HG03457 (cell line): ENCODE measurements at regions not wholly inside any gene's neighbourhood (a gene's known extent, or its start where the extent isn't known, plus 50 kb on each side); places are given as distances from the start of the nearest gene placed in this dataset.
"Not testable (repeated sequence)": the region's sequence is repeated elsewhere in the genome, so short reads cannot be mapped to it uniquely, and the experiment has no call there.

Experiments
- ATAC-seq: cut with Tn5 transposase; IDR thresholded peaks from one replicate; pipeline ENCODE4 v1.9.1; 2021; ENCODE audit warnings: moderate number of reproducible peaks; ENCODE audit not compliant: unreplicated experiment

DNA sequence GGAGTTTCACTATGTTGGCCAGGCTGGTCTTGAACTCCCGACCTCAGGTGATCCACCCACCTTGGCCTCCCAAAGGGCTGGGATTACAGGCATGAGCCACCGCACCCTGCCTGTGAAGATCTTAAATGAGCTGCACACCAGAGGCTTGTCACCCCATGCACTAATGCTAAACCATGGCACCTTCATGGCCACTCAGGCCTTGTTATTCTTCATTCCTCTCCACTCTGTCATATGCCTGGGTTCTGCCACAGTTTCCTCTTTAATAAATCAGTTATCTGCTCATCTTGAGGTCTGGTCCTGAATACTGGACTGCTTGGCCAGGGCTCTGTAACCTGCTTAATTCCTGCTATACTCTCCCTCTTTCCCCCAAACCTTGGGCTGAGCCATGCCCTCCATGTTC, 104.3 kb upstream of the FOXN2 start:
- no peak for ATAC-seq

DNA sequence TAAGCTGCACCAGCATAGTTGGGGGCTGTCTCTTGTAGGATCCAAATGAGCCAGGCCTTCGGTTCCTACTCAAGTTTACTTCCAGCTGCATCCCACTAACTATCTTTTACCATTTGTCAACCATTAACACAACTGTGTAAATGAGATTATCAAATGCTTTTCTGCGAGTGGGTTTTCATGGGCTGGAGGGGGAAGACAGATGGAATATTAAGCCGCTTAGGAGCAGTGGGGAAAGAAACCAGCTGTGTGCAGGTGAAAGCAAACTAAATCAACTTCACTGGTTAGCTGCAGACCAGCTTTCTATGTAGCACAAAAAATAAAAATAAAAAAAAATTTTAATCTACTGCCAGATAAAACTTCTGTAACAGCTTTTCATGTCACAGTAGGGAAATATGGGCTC, 100.8 kb upstream of the FOXN2 start:
- no peak for ATAC-seq

DNA sequence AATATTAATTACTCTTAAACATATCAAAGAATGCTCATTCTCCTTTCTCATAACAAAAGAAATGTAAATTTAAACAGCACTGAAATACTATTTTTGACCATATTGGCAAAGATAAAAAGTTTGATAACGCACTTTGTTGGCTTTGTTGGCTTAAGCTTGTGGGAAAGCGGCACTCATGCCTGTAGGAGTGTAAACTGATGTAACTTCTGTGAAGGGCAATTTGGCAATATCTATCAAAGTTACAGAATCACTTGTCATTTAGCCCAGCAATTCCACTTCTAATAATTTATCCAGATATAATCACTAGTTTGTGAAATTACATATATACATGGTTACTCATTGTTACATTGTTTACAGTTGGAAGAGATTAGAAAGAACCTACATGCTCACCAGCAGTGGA, 96.3 kb upstream of the FOXN2 start:
- ATAC-seq = no peak

DNA sequence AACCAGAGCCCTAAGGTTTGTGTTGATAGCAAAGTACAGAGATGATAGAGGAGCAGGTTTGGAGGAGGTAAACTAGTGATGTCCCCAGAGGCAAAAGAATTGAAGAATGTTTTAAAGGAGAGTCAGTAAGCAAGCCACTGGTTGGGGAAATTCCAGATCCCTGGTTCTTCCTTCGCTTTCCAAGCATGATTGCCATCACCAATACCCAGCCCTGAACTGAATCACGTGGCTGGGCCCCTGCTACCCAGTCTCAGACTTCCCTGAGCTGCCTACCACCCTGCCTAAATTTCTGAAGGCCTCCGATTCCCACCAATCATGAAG, 95.3 kb upstream of the FOXN2 start:
- no peak for ATAC-seq

DNA sequence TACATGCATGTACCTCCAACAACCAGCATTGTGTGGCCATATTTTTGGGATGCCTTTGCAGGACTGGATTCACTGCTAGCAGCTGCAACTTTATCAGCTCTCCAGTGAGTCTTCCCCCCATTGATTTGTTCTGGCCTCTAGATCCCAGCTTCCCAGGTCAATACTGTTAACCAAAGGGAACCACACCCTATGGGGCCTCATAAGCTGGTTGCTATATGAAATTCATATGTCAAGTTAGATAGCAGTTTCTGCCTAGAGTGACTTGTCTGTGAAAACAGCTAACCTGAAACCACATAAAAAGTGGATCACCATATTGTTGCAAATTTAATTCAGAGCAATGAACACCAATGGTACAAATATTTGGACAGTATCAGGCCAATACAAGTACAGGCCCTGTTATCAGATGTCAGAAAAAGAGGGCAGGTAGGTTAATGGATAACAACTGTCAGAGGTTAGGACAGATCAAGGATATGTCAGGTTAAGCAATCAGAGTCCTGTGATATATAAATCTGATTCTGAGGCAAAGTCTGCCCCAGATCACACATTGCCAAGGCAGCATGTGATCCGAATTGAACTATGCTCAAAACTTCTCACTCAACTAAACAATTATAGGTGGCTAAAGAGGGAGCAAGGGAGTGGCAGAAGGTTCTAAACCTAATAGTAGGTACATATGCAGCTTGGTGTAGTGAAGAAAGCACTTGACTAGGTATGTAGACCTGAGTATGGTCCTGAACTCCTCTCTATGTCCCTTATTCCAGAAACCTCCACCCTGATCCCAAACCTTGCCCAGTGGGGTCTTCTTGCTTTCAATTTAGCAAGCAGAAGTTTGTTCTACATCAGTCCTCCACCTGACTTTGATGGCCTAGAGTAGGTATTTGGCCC, 94.7 kb upstream of the FOXN2 start:
- no peak for ATAC-seq

DNA sequence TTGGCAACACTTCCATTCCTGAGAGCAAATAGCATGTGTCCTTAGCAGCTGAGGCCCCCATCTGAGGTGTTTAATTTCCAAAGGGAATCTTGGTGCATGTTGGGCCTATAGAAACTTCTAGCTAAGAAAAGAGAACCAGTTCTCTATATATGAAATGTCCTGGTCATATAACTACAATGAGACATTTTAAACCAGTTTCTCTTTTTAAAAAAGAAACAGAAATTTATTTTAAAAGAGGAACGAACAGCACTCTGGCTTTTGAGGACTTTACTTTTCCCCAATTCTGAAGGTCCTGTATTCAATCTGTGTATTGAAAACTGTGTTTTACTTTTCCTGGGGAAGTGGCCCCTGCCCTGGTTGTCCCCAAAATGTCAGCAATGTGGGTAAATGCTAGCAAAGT, 94.0 kb upstream of the FOXN2 start:
- ATAC-seq = no peak

DNA sequence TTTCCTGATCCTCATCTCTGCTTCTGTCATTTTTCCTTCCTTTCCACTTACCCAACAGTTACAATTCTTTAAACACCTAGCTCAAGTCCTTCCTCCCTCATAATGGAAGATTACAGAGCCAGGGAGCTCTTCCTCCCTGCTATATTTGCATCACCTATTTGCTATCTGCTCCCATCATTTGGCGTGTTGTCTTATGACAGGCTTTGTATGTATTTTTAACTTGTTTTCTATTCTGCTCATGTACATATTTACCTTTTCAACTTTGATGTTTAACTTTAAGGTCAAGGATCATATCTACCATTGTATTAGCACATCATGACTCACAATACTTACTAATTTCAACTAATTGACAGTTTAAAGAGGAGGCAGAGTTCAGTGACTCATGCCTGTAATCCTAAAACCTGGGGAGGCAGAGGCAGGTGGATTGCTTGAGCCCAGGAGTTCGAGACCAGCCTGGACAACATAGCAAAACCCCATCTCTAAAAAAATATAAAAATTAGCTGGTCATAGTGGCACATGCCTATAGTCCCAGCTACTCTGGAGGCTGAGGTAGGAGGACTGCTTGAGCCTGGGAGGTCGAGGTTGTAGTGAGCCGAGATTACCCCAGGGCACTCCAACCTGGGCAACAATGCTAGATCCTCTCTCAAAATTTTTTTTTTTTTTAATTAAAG, 92.5 kb upstream of the FOXN2 start:
- no peak for ATAC-seq

DNA sequence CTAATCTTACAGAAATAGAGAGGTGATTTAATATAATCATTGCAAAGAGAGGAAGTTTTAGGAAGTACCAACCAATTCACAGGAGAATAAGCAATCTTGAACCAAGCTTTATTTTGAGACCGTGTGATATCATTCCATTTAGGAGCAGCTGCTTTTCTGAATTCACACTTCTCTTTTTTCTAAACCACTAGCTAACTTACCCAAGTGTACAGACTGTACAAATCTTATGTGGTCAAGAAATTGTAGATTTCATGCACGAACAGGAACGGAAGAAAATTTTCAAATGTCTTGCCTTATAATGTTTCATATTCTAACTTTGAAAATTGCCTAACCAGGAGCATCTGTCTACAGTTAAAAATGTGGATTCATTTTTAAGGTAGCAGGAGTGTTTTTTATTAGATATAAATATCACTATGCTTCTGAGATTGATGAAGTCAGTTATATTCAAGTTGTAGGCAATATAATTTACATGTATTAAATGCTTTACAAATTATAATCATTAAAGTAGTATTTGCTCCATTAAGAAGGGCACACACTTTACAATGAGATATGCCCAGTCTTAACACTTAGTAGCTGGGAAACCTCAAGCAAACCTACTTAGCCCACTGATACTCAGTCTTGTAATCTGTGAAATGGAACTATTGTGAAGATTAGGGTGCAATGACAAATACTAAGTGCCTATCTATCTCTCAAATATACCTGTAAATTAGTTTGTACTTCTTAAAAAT, 86.7 kb upstream of the FOXN2 start:
- ATAC-seq = peak; percentile 82

DNA sequence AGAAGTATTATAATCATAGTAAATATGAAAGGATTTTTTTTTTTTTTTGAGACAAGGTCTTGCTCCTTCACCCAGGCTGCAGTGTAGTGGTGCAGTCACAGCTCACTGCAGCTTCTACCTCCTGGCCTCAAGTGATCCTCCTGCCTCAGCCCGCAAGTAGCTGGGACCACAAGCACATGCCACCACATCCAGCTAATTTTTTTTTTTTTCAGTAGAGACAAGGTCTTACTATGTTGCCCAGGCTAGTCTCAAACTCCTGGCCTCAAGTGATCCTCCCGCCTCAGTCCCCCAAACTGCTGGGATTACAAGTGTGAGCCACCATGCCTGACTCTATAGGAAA, 86.2 kb upstream of the FOXN2 start:
- no peak for ATAC-seq

DNA sequence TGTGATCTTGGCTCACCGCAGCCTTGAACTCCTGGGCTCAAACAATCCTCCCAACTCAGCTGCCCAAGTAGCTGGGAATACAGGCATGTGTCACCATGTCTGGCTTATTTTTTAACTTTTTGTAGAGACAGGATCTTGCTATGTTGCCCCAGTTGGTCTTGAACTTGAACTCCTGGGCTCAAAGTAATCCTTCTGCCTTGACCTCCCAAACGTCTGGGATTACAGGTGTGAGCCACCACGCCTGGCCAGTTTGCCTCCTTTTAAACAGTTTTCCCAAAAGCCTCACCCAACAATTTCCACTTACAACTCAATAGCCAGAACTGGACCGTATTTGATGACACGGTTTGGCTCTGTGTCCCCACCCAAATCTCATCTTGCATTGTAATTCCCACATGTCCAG, 85.4 kb upstream of the FOXN2 start:
- ATAC-seq = no peak

DNA sequence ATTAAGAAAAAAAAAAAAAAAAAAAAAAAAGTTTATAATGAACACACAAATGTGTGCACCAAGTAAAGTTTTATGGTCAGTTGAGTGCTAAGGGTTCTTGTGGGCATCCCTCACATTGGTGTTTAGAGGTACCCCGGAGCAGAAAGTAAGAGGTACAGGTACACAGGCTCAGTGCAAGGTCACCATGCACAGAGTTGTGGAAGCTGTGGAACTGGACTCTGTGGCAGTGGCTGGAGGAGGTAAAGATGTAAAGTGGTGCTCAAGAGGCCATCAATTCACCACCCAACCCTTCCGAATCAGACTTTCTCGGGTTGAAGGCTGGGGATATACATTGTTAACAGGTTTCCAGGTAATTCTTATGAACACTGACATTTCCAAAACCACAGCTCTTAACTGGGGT, 83.6 kb upstream of the FOXN2 start:
- no peak for ATAC-seq

DNA sequence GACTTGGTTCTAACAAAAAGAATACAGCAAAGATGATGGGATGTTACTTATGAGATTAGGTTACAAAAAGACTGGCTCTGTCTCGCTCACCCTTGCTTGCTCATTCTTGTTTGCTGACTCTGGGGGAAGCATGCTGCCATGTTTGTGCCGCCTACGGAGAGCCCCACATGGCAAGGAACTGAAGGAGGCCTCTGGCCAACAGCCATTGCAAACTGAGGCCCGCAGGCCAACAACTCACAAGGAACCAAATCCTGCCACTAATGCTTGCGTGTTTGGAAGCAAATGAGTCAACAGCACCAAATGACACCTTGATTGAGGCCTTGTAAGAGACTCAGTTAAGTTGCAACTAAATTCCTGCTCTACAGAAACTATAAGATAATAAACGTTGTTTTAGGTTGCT, 82.1 kb upstream of the FOXN2 start:
- ATAC-seq = no peak

DNA sequence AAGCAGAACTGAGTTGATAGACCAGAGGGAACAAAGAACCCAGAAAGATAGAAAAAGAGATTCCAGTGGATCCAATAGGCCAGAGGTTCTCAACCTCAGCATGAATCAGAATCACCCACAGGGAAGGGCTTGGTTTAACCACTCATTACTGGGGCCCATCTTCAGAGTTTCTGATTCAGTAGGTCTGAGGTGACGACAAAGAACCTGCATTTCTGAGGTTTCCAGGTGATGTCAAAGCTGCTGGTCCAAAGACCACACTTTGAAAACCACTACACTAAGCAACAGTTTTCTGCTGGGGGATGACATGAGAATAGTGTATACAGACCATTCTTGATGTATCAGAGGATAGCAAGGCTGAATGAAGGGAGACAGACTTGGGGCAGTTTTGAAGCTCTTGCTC, 81.5 kb upstream of the FOXN2 start:
- no peak for ATAC-seq

DNA sequence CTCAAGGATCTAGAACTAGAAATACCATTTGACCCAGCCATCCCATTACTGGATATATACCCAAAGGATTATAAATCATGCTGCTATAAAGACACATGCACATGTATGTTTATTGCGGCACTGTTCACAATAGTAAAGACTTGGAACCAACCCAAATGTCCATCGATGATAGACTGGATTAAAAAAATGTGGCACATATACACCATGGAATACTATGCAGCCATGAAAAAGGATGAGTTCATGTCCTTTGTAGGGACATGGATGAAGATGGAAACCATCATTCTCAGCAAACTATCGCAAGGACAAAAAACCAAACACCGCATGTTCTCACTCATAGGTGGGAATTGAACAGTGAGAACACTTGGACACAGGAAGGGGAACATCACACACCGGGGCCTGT, 80.7 kb upstream of the FOXN2 start:
- ATAC-seq = not testable (repeated sequence)

DNA sequence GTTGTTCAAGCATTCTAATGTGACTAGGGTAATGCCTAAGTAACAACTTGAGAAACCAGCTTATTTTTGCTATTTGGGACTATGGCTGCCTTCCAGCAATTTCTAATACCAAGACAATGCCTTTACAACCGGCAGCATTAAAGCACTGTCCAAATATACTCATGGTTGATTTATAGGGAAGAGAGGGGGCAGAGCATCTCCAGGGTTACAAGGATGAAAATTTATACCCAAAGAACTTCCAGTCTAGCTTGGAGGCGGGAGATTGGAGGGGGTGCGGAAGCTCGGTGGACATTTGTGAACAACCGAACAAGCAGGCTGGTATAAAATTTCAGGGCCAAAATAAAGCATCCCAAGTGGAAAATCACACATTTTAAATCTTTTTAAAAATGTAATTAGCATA, 79.4 kb upstream of the FOXN2 start:
- no peak for ATAC-seq

DNA sequence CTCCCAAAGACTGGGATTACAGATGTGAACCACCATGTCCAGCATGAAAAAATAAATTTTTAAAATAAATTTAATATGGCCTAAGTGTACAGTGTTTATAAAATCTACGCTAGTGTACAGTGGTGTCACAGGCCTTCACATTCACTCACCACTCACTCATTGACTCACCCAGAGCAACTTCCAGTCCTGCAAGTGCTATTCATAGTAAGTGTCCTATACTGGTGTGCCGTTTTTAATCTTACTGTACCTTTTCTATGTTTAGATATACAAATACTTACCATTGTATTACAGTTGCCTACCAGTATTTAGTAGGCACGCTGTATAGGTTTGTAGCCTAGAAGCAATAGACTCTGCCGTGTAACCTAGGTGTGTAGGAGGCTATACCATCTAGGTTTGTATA, 76.1 kb upstream of the FOXN2 start:
- ATAC-seq = no peak

DNA sequence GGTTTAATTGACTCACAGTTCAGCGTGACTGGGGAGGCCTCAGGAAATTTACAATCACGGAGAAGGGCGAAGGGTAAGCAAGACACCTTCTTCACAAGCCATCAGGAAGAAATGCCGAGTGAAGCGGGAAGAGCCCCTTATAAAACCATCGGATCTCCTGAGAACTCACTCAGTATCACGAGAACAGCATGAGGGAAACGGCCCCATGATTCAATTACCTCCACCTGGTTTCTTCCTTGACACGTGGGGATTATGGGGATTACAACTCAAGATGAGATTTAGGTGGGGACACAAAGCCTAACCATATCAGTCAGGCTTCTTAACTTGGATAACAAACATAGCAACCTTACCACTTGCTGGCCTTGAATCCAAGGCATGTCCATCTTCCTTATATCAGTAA, 73.6 kb upstream of the FOXN2 start:
- ATAC-seq = no peak

DNA sequence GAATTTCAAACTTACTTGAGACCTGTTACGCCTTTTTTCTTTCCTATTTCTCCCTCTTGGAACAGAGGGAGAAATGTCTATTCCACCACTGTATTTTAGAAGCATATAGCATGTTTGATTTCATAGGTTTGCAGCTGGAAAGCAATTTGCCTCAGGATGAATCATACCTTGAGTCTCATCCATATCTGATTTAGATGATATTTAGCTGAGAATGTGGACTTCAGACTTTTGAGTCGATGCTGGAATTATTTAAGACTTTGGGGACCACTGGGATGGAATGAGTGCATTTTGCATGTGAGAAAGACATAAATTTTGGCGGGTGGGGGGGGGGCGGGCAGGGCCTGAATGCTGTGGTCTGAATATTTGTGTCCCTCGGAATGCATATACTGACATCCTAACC, 67.3 kb upstream of the FOXN2 start:
- ATAC-seq = no peak

DNA sequence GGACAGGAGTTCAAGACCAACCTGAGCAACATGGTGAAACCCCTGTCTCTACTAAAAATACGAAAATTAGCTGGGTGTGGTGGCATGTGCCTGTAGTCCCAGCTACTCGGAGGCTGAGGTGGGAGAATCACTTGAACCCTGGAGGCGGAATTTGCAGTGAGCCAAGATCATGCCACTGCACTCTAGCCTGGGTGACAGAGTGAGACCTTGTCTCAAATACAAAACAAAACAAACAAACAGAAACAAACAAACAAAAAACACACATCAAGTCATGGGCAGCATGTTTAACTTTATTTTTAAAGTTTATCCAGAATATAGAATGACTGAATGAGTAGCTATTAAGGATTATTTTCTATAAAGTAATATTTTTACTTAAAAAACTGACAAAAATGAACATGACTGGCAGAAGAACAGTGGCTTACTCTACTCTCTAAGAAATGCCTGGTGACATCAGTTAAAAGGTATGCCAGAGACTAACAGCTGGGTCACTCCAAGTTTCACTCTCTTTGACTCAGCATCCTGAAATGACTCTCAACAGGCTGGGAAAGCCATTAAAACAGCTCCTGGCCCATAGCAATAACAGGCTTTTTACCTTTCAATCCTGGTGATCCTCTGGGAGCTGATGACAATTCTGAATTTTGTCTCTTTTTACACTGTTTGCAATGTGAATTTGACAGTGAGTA, 66.1 kb upstream of the FOXN2 start:
- peak; percentile 87 for ATAC-seq

DNA sequence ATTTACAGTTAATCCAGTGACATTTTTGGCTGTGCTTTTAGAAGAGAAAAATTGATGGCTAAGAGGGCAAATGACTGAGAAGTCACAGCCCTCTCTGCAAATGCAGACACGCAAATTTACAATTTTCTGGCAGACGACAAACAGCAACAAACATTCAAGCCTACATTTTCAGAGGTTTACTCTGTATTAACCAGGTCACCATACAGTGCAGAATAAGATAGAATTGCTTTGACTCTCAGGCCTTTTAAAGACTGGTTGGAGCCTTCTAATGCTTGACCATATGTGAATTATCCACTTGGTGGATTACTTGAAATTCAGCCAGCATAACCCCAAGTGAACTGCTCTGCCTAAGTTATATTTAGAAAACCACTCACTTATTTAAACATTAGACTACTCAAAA, 65.5 kb upstream of the FOXN2 start:
- ATAC-seq = no peak

DNA sequence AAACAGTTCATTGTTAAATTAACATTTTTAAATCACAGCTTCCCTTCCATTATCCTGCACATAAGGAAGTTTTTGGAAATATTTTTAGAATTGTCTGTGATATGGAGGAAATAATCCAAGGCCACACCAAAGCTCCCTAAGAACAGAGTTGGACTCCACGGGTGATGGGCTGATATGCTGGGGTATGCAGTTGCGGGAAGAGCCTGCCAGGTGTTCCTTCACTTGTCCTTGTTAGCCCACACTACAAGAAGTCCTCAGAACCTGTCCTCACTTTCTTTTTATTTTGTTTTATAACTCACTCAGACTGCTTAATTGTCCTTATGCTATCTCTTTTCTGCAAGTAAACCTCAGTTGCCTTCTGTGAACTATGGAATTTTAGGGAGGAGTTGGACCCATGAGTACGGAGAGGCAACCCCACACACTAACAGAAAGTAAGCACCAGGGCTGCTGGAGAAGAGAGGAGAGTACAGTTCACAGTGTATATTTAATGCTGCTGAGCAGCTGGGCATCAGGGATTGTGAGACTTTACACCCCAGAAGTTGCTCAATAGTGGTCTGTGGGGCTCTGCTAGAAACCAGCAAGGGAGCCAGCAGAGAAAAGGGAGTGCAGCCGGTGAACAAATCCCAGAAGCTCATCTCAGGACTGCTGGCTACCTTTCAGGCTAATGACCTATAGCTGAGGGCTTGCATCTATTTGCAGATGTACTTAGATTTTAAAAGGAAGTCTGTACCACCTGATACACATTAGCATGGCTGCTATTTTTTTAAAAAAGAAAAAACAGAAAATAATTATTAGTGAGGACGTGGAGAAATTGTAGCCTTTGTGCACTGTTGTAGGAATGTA, 64.6 kb upstream of the FOXN2 start:
- no peak for ATAC-seq
